Activated CD8-positive, alpha-beta memory T cell treated with anti-CD3 and anti-CD28 coated beads, Interleukin-2, amount 10 ng/mL, durations not matched to agents 7 days and 5 days (primary cell): ENCODE measurements at regions not wholly inside any gene's neighbourhood (a gene's known extent, or its start where the extent isn't known, plus 50 kb on each side); places are given as distances from the start of the nearest gene placed in this dataset.

Experiments
- ATAC-seq: fragments of 150-1000 bp; cut with Tn5 transposase; one replicate; pipeline ENCODE4 v1.10.0; 2021; ENCODE audit warnings: moderate library complexity
- CTCF ChIA-PET: fragments of 350-600 bp; sonication (Branson Sonifier 250); formaldehyde crosslinking; loops from one replicate; lab custom pipeline; 2021; ENCODE audit warnings: antibody characterized with exemption; lab: Charles Lee
- DNase-seq: peaks from one replicate; pipeline ENCODE4 v3.0.0-alpha.2; 2020
- H3K27ac Mint-ChIP-seq: one replicate; pipeline ENCODE4 v1.8.0; 2021; ENCODE audit warnings: mild to moderate bottlenecking, mixed read lengths
- H3K27me3 Mint-ChIP-seq: one replicate; pipeline ENCODE4 v1.8.0; 2021; ENCODE audit warnings: mixed read lengths
- H3K36me3 Mint-ChIP-seq: one replicate; pipeline ENCODE4 v1.8.0; 2021; ENCODE audit warnings: mild to moderate bottlenecking, mixed read lengths
- H3K4me1 Mint-ChIP-seq: one replicate; pipeline ENCODE4 v1.8.0; 2021; ENCODE audit warnings: mixed read lengths
- H3K4me3 Mint-ChIP-seq: one replicate; pipeline ENCODE4 v1.8.0; 2021; ENCODE audit warnings: mild to moderate bottlenecking, moderate library complexity, mixed read lengths
- H3K9me3 Mint-ChIP-seq: one replicate; pipeline ENCODE4 v1.8.0; 2022; ENCODE audit warnings: low read depth, mixed read lengths

DNA sequence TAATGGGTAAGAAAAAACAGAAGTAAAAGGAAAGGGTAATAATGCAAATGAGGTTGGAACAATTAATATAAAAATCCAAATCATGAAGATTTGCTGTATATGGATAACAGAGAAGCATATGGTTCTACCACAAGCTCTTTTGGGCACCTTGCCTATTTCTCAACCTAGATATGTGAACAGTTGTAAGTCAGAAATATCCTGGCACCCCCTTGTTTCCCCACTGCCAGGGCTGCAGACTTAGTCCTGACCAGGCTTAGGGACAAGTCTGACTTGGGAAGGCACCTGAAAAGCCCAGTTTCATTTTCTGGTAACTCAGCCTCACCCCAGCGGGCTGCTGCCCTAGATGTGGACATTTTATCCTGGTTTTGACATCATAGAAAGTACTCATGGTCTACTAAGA, 183.2 kb upstream of the STAC start:
- ATAC-seq (no peak), DNase-seq (no peak)
- Mint-ChIP-seq H3K27ac (no peak overlapping the region), H3K27me3 (no peaks in the 10 kb centered on the region), H3K9me3 (no peaks in the 10 kb centered on the region), H3K4me3 (no peak overlapping the region), H3K36me3 (no peaks in the 10 kb centered on the region), H3K4me1 (no peaks in the 10 kb centered on the region)
- CTCF ChIA-PET, result no interaction called here

GRCh38 chr3:36201546-36201945, 178.8 kb upstream of the STAC start:
- ATAC-seq (no peak), DNase-seq (no peak)
- Mint-ChIP-seq H3K4me1 (no peaks in the 10 kb centered on the region), H3K27me3 (no peaks in the 10 kb centered on the region), H3K36me3 (no peaks in the 10 kb centered on the region), H3K27ac (no peak overlapping the region), H3K4me3 (no peak overlapping the region), H3K9me3 (no peaks in the 10 kb centered on the region)
- CTCF ChIA-PET, result no interaction called here

DNA sequence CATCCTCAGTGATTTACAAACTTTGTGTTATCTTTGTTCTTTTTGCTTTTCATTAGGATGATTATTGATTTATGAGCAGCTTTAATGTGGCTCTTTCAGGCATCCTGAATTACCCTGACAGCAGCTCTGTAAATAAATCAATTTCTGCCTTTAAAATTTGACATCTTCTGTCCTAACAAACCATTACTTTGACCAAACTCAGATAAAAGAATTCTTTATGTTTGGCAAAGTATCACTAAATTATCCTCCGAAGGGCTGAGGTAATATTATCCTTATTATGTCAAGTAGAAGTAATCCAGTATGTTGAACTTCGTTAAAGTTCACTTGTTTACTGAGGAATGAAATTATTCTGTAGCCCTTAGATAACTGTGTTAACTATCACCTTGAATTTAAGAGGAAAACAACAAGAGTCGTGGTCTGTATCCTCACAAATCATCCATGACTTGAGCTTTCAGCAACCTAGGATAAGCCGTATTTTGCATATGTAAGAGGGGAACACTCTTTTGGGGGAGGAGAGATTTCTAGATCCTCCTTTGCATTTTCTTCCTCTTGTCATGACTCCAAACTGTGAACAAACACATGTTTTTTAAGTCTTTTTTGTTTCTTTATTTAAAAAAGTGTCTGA, 173.2 kb upstream of the STAC start:
- DNase-seq (no peak), ATAC-seq (no peak)
- peaks cover 3% of the 10 kb centered on the region for H3K9me3 Mint-ChIP-seq
- no peak overlapping the region for H3K4me3 Mint-ChIP-seq
- CTCF ChIA-PET, result no interaction called here
- no peak overlapping the region for H3K27ac Mint-ChIP-seq
- no peaks in the 10 kb centered on the region for H3K36me3 Mint-ChIP-seq
- no peaks in the 10 kb centered on the region for H3K4me1 Mint-ChIP-seq
- H3K27me3 Mint-ChIP-seq, result no peaks in the 10 kb centered on the region

GRCh38 chr3:36210840-36211651, 169.3 kb upstream of the STAC start:
- Mint-ChIP-seq H3K9me3 (peaks cover 3% of the 10 kb centered on the region), H3K27me3 (no peaks in the 10 kb centered on the region), H3K27ac (no peak overlapping the region), H3K4me1 (no peaks in the 10 kb centered on the region), H3K4me3 (no peak overlapping the region), H3K36me3 (no peaks in the 10 kb centered on the region)
- CTCF ChIA-PET, result no interaction called here
- no peak for ATAC-seq
- DNase-seq, result no peak

DNA sequence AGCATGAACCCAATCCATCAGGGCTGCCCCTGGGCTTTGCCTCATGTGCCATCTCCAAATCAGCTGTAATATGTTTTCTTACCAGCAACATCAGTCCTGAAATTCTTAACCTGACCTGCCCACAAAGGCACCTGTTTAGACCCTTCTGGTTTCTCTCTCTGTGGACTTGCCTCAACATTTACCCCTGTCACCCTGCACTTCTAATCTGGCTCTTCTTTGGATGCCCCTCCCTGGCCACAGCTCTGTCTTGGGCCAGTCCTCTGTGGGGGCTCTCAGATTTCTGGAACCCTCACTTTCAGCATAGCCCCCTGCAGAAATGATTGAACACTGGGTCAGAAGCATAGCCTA, 168.7 kb upstream of the STAC start:
- no peaks in the 10 kb centered on the region for H3K4me1 Mint-ChIP-seq
- H3K27me3 Mint-ChIP-seq, result no peaks in the 10 kb centered on the region
- ATAC-seq (no peak), DNase-seq (no peak)
- CTCF ChIA-PET, result no interaction called here
- H3K27ac Mint-ChIP-seq, result no peak overlapping the region
- peaks cover 3% of the 10 kb centered on the region for H3K9me3 Mint-ChIP-seq
- no peak overlapping the region for H3K4me3 Mint-ChIP-seq
- no peaks in the 10 kb centered on the region for H3K36me3 Mint-ChIP-seq

DNA sequence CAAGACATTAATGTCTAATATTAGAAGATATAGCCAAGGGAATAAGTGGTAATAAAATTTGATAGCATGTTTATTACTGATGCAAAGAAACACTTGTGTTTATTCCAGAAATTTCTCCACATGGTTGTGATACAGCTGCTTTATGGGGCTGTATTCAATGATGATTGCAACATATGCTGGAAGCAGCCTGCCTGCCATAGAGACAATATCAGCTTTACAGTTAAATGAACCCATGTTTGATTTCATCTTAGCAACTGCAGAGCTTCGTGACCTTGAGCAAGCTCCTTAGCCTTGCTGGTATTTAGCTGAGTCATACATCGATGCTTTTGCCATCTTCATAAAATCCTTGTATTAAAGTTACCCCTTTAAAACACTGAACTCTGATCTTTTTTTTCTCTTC, 168.1 kb upstream of the STAC start:
- Mint-ChIP-seq H3K4me3 (no peak overlapping the region), H3K27ac (no peak overlapping the region), H3K36me3 (no peaks in the 10 kb centered on the region), H3K9me3 (peaks cover 3% of the 10 kb centered on the region), H3K4me1 (no peaks in the 10 kb centered on the region), H3K27me3 (no peaks in the 10 kb centered on the region)
- DNase-seq (no peak), ATAC-seq (no peak)
- CTCF ChIA-PET, result no interaction called here

GRCh38 chr3:36214460-36214859, 165.8 kb upstream of the STAC start:
- Mint-ChIP-seq H3K4me3 (no peak overlapping the region), H3K27me3 (no peaks in the 10 kb centered on the region), H3K36me3 (no peaks in the 10 kb centered on the region), H3K9me3 (no peaks in the 10 kb centered on the region), H3K4me1 (no peaks in the 10 kb centered on the region), H3K27ac (no peak overlapping the region)
- ATAC-seq (no peak), DNase-seq (no peak)
- CTCF ChIA-PET, result no interaction called here

GRCh38 chr3:36215241-36215640, 165.1 kb upstream of the STAC start:
- ATAC-seq, result no peak
- H3K4me1 Mint-ChIP-seq, result no peaks in the 10 kb centered on the region
- H3K9me3 Mint-ChIP-seq, result no peaks in the 10 kb centered on the region
- H3K4me3 Mint-ChIP-seq, result no peak overlapping the region
- H3K27me3 Mint-ChIP-seq, result no peaks in the 10 kb centered on the region
- H3K27ac Mint-ChIP-seq, result no peak overlapping the region
- DNase-seq, result no peak
- H3K36me3 Mint-ChIP-seq, result no peaks in the 10 kb centered on the region
- CTCF ChIA-PET, result no interaction called here

- Mint-ChIP-seq H3K27ac (no peak overlapping the region), H3K4me3 (no peak overlapping the region), H3K4me1 (no peaks in the 10 kb centered on the region), H3K27me3 (no peaks in the 10 kb centered on the region), H3K9me3 (no peaks in the 10 kb centered on the region), H3K36me3 (no peaks in the 10 kb centered on the region)
- CTCF ChIA-PET, result no interaction called here
- ATAC-seq (no peak), DNase-seq (no peak)
These were observed 160.9 kb upstream of the STAC start for GRCh38 chr3:36219398-36219797.

DNA sequence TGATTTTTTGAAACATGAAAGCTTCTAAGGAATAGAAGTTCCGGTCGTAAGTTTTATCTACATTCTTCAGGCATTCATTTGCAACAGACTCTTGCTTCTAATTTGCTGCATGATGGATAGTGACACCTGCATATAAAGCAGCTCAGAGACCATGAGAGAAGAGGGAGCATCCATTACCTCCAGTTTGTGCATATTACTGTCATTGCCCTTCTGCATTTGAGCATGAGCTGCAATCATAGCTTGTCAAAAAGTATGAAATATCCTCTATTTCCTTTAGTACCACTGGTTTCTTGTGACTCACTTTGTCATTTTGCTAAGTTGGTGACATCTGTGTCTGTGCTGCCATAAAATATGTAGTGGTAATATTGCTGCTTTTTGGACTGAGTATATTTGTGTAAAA, 160.1 kb upstream of the STAC start:
- CTCF ChIA-PET, result no interaction called here
- H3K4me1 Mint-ChIP-seq, result no peaks in the 10 kb centered on the region
- H3K27me3 Mint-ChIP-seq, result no peaks in the 10 kb centered on the region
- ATAC-seq, result no peak
- no peaks in the 10 kb centered on the region for H3K36me3 Mint-ChIP-seq
- no peak overlapping the region for H3K27ac Mint-ChIP-seq
- no peak for DNase-seq
- H3K4me3 Mint-ChIP-seq, result no peak overlapping the region
- H3K9me3 Mint-ChIP-seq, result no peaks in the 10 kb centered on the region

- no peaks in the 10 kb centered on the region for H3K4me1 Mint-ChIP-seq
- no peaks in the 10 kb centered on the region for H3K27me3 Mint-ChIP-seq
- no peaks in the 10 kb centered on the region for H3K9me3 Mint-ChIP-seq
- no peak overlapping the region for H3K4me3 Mint-ChIP-seq
- CTCF ChIA-PET, result no interaction called here
- H3K36me3 Mint-ChIP-seq, result no peaks in the 10 kb centered on the region
- DNase-seq, result no peak
- no peak overlapping the region for H3K27ac Mint-ChIP-seq
- no peak for ATAC-seq
These were observed 158.3 kb upstream of the STAC start for GRCh38 chr3:36221975-36222374.

GRCh38 chr3:36227980-36228379, 152.3 kb upstream of the STAC start:
- H3K27ac Mint-ChIP-seq, result no peak overlapping the region
- H3K4me1 Mint-ChIP-seq, result no peaks in the 10 kb centered on the region
- DNase-seq, result no peak
- no peaks in the 10 kb centered on the region for H3K27me3 Mint-ChIP-seq
- H3K4me3 Mint-ChIP-seq, result no peak overlapping the region
- no peaks in the 10 kb centered on the region for H3K36me3 Mint-ChIP-seq
- ATAC-seq, result no peak
- H3K9me3 Mint-ChIP-seq, result no peaks in the 10 kb centered on the region
- CTCF ChIA-PET, result no interaction called here

GRCh38 chr3:36229496-36229895, 150.8 kb upstream of the STAC start:
- Mint-ChIP-seq H3K4me1 (no peaks in the 10 kb centered on the region), H3K27ac (no peak overlapping the region), H3K36me3 (no peaks in the 10 kb centered on the region), H3K27me3 (no peaks in the 10 kb centered on the region), H3K4me3 (no peak overlapping the region), H3K9me3 (peaks cover 2% of the 10 kb centered on the region)
- CTCF ChIA-PET, result no interaction called here
- DNase-seq, result no peak
- no peak for ATAC-seq

- ATAC-seq, result no peak
- Mint-ChIP-seq H3K27ac (no peak overlapping the region), H3K27me3 (no peaks in the 10 kb centered on the region), H3K36me3 (no peaks in the 10 kb centered on the region), H3K9me3 (peaks cover 4% of the 10 kb centered on the region), H3K4me1 (no peaks in the 10 kb centered on the region), H3K4me3 (no peak overlapping the region)
- no peak for DNase-seq
- CTCF ChIA-PET, result no interaction called here
These were observed 147.4 kb upstream of the STAC start for GRCh38 chr3:36232797-36233489.
